IgD-negative memory B cell (primary cell): ENCODE measurements at regions not wholly inside any gene's neighbourhood (a gene's known extent, or its start where the extent isn't known, plus 50 kb on each side); places are given as distances from the start of the nearest gene placed in this dataset.

Experiments
- H3K27ac Mint-ChIP-seq, 3 donors: one replicate each; pipeline ENCODE4 v1.8.0; 2020 to 2022; ENCODE audit warnings: mild to moderate bottlenecking in 3 of 3, mixed read lengths in 3 of 3, moderate library complexity in 1 of 3
- H3K27me3 Mint-ChIP-seq: one replicate; pipeline ENCODE4 v1.8.0; 2021; ENCODE audit warnings: mixed read lengths
- H3K36me3 Mint-ChIP-seq: one replicate; pipeline ENCODE4 v1.8.0; 2020; ENCODE audit warnings: mild to moderate bottlenecking, mixed read lengths
- H3K4me1 Mint-ChIP-seq, 3 donors: one replicate each; pipeline ENCODE4 v1.8.0; 2020 to 2022; ENCODE audit warnings: mixed read lengths in 3 of 3, mild to moderate bottlenecking in 1 of 3
- H3K4me3 Mint-ChIP-seq, 4 donors: one replicate each; pipeline ENCODE4 v1.8.0; 2020 to 2022; ENCODE audit warnings: mild to moderate bottlenecking in 4 of 4, mixed read lengths in 4 of 4, moderate library complexity in 3 of 4
- H3K9me3 Mint-ChIP-seq, 3 donors: one replicate each; pipeline ENCODE4 v1.8.0; 2020 to 2021; ENCODE audit warnings: mixed read lengths in 3 of 3, mild to moderate bottlenecking in 1 of 3

DNA sequence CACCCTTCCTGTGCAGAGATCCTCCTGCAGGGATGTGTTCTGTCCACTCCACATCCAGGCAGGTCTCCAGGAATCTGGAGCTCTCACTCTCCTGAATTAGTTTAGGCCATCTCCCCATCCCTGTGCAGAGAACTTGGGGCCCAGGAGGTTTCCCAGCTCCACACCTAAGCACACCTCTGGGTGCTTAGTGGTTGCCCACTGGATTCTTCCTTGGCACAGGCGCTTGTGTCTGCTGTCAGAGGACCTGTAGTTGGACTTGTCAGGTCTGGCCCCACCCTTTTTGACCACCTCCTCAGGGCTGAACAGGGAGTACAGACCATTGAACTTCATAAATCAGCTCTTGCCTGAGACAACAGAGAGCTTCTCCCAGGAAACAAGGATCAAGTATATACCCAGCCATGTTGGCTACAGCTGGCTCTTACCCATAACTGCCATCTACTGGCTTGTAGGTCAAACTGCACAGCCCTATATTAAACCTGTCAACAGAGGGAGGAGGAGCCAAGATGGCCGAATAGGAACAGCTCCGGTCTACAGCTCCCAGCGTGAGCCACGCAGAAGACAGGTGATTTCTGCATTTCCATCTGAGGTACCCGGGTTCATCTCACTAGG is 275.5 kb downstream of the PPARGC1A start:
- H3K36me3 Mint-ChIP-seq: no peaks in the 10 kb centered on the region
- H3K4me3 Mint-ChIP-seq: no peak overlapping the region
- no peak overlapping the region for H3K27ac Mint-ChIP-seq
- H3K9me3 Mint-ChIP-seq: peaks cover 0 to 8% (median 0%) of the 10 kb centered on the region in 3 donors
- H3K27me3 Mint-ChIP-seq: no peaks in the 10 kb centered on the region
- no peaks in the 10 kb centered on the region for H3K4me1 Mint-ChIP-seq

DNA sequence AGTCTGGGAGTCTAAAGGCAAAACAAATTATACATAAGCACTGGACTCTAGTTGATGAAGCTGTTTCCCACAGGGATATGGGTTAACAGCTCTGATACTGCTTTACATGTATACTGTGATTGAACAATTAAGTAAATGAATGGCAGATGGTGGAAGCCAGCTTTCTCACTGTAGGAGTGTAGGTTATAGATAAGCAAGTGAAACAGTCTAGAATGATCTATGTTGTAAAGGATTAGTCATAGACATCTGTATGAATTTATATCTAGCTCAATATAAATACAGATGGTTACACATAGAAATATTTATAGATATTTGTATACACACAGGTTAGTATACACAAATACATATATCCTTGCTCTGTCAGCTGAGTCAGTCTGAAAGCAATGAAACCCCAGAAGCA is 276.1 kb downstream of the PPARGC1A start:
- Mint-ChIP-seq H3K9me3 (peaks cover 0 to 8% (median 0%) of the 10 kb centered on the region in 3 donors), H3K4me1 (no peaks in the 10 kb centered on the region), H3K36me3 (no peaks in the 10 kb centered on the region), H3K27ac (no peak overlapping the region), H3K4me3 (no peak overlapping the region), H3K27me3 (no peaks in the 10 kb centered on the region)

DNA sequence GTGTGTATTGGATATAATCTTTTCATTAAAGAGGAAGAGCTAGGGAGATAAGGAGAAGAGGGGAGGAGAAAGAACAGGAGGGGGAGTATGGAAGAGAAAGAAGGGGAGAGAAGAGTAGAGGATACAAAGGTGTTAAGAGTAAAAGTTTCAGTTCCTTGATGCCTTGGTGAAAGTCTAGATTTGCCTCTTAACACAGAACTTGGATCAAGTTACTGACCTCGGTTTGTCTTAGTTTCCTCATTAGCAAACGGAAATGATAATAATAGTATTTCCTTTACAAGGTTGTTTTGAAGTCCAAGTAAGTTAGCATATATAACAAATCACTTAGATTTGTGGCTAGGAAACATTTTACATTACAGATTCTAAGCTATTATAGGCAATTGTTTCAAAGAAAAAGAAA is 287.1 kb downstream of the PPARGC1A start:
- H3K27ac Mint-ChIP-seq: no peak overlapping the region
- no peaks in the 10 kb centered on the region for H3K4me1 Mint-ChIP-seq
- peaks cover 0 to 4% (median 3%) of the 10 kb centered on the region in 3 donors for H3K9me3 Mint-ChIP-seq
- H3K27me3 Mint-ChIP-seq: no peaks in the 10 kb centered on the region
- no peaks in the 10 kb centered on the region for H3K36me3 Mint-ChIP-seq
- no peak overlapping the region for H3K4me3 Mint-ChIP-seq

DNA sequence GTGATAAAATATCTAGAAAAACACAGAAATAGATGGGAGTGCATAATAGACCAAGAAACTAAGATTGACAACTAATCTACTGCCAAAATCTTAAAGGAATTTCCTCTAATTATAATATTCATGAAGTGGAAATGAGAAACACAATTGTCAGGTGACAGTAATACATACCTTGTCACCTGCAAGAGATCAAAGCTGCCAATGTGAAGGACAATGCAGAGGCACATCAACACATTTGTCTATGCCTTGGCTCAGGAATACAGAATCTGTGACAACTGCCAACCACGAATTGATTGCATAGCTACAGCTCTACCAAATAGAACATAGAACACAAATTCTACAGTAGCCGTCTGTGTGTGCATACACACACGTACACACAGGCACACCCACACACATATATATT is 295.7 kb downstream of the PPARGC1A start:
- no peaks in the 10 kb centered on the region for H3K27me3 Mint-ChIP-seq
- H3K4me3 Mint-ChIP-seq: no peak overlapping the region
- peaks cover 0 to 21% (median 0%) of the 10 kb centered on the region in 3 donors for H3K9me3 Mint-ChIP-seq
- no peak overlapping the region for H3K27ac Mint-ChIP-seq
- no peaks in the 10 kb centered on the region for H3K36me3 Mint-ChIP-seq
- H3K4me1 Mint-ChIP-seq: no peaks in the 10 kb centered on the region

DNA sequence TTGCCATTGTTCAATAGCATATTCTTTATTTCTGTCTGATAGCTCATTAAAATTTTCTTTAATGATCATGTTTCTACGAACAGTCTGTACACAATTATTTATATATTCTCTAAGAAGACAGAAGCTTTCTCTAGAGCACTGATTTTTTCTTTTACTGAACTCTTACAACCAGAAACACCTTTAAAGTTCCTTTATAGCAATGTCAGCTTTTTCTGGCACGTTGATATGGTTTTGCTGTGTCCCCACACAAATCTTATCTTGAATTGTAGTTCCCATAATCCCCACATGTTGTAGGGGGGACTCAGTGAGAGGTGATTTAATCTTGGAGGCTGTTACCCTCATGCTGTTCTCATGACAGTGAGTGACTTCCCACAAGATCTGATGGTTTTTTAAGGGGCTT is 299.4 kb downstream of the PPARGC1A start:
- no peaks in the 10 kb centered on the region for H3K36me3 Mint-ChIP-seq
- no peak overlapping the region for H3K4me3 Mint-ChIP-seq
- peaks cover 0 to 36% (median 0%) of the 10 kb centered on the region in 3 donors for H3K9me3 Mint-ChIP-seq
- no peaks in the 10 kb centered on the region for H3K27me3 Mint-ChIP-seq
- H3K4me1 Mint-ChIP-seq: no peaks in the 10 kb centered on the region
- H3K27ac Mint-ChIP-seq: no peak overlapping the region

DNA sequence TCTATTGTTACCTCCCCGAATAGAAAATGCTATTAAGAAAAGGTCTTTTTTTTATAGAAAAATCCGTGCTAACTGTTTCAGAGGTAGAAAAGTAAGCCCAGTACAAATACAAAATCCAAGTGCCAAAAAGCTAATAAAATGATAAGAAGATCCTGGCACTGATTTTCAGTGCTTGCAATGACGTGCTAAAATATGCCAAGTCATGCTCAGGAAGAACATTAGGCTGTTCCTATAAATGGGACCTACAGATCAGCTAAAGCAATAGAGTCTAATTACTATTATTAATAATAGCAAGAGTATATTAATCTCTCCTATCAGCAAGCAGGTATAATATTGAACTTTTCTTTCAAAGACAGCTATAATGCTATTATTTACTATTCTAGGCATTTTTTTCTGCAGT is 305.8 kb downstream of the PPARGC1A start:
- no peaks in the 10 kb centered on the region for H3K36me3 Mint-ChIP-seq
- no peaks in the 10 kb centered on the region for H3K27me3 Mint-ChIP-seq
- H3K4me1 Mint-ChIP-seq: no peaks in the 10 kb centered on the region
- H3K4me3 Mint-ChIP-seq: no peak overlapping the region
- peaks cover 0 to 31% (median 6%) of the 10 kb centered on the region in 3 donors for H3K9me3 Mint-ChIP-seq
- no peak overlapping the region for H3K27ac Mint-ChIP-seq

DNA sequence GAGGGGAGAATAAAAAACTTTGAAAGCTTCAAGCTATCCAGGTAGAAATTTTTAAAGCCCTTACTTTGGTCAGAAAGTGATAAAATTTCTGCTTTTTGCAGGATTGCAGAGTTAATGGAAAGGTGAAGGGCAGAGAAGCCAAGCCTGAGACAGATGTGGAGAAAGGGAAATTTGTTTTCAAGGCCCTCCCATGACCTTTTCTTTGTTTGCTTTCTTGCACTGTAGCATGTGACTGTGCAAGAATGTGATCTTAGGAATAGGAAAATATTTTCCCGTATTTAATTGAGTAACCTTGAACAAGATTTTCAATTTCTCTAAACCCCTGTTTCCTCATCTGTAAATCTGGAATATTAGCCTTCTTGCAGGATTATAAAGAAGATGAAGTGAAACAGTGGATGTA is 307.2 kb downstream of the PPARGC1A start:
- Mint-ChIP-seq H3K4me3 (no peak overlapping the region), H3K4me1 (no peaks in the 10 kb centered on the region), H3K27me3 (no peaks in the 10 kb centered on the region), H3K36me3 (no peaks in the 10 kb centered on the region), H3K9me3 (peaks cover 0 to 28% (median 6%) of the 10 kb centered on the region in 3 donors), H3K27ac (no peak overlapping the region)

DNA sequence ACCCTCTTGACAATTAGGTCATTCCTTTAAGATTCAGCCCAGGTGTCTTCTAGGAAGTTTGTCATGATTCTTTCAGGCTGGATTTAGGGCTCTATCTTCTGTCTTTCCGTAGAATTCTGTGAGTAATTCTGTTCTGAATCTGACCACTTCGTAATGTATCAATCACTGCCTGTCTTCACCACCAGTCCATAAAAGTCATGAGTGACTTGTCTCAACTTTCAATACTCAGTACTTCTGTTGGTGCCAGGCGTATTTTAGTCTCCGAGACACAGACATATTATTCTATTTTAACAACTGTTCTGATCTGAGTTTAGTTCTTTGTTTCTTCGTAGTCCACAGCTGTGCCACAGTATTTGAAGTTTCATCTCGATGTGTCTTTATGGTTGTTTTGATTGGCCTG is 310.7 kb downstream of the PPARGC1A start:
- Mint-ChIP-seq H3K9me3 (peaks cover 0 to 22% (median 6%) of the 10 kb centered on the region in 3 donors), H3K27me3 (no peaks in the 10 kb centered on the region), H3K27ac (no peak overlapping the region), H3K36me3 (no peaks in the 10 kb centered on the region), H3K4me3 (no peak overlapping the region), H3K4me1 (no peaks in the 10 kb centered on the region)

DNA sequence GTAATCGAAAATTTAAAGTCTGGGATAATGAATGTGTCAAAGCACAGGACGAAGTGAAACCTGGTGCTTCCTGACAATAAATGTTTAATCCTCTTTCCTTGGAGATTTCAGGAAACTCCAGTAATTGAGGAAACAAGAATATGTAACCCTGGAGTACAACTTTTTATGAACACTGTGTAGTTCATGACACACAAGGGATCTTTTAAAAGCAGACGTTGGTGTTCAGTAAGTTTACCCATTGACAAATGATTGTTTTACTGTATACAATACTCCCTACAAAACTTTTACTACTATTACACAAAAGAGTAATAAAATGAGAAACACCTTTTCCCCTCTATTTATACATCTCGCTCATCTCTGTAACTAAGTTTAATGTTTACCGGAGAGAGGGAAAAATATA is 312.4 kb downstream of the PPARGC1A start:
- Mint-ChIP-seq H3K27ac (no peak overlapping the region), H3K27me3 (no peaks in the 10 kb centered on the region), H3K4me1 (no peaks in the 10 kb centered on the region), H3K9me3 (peaks cover 0 to 22% (median 3%) of the 10 kb centered on the region in 3 donors), H3K36me3 (no peaks in the 10 kb centered on the region), H3K4me3 (no peak overlapping the region)

DNA sequence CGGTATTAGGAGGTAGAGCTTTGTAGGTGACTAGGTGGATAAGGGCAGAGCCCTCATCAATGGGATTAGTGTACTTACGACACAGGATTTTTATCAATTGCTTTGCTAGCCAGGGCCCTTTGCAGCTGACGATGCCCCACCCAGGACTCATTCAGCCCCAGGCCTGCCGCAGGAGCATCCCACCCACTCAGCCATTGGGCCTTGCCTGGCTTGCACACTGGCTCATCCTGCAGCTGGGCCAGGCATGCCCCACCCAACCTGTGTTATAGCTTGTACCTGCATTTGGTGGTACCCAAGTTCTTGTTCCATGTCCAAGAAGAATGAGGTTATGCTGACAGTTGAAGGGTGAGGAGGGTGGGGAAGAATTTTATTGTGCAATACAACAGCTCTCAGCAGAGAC is 317.5 kb downstream of the PPARGC1A start:
- no peak overlapping the region for H3K4me3 Mint-ChIP-seq
- no peak overlapping the region for H3K27ac Mint-ChIP-seq
- H3K27me3 Mint-ChIP-seq: no peaks in the 10 kb centered on the region
- H3K36me3 Mint-ChIP-seq: no peaks in the 10 kb centered on the region
- H3K9me3 Mint-ChIP-seq: peaks cover 0 to 20% (median 2%) of the 10 kb centered on the region in 3 donors
- no peaks in the 10 kb centered on the region for H3K4me1 Mint-ChIP-seq

DNA sequence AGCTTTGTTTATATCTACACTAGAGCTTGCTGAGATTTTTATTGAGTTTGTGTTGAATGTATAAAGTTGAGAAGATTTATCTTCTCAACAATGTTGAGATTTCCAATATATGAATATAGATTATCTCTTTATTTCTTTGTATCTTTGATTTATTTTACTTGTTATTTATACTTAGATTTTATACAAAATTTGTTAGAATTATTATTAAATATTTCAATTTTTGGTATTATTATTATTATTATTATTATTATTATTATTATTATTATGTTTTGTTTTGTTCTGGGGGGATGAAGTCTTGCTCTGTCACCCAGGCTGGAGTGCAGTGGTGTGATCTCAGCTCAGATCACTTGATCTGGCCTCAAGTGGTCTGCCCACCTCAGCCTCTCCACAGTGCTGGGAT is 322.5 kb downstream of the PPARGC1A start:
- no peaks in the 10 kb centered on the region for H3K36me3 Mint-ChIP-seq
- no peak overlapping the region for H3K4me3 Mint-ChIP-seq
- no peaks in the 10 kb centered on the region for H3K27me3 Mint-ChIP-seq
- no peaks in the 10 kb centered on the region for H3K4me1 Mint-ChIP-seq
- peaks cover 2 to 15% (median 5%) of the 10 kb centered on the region in 3 donors for H3K9me3 Mint-ChIP-seq
- H3K27ac Mint-ChIP-seq: no peak overlapping the region

DNA sequence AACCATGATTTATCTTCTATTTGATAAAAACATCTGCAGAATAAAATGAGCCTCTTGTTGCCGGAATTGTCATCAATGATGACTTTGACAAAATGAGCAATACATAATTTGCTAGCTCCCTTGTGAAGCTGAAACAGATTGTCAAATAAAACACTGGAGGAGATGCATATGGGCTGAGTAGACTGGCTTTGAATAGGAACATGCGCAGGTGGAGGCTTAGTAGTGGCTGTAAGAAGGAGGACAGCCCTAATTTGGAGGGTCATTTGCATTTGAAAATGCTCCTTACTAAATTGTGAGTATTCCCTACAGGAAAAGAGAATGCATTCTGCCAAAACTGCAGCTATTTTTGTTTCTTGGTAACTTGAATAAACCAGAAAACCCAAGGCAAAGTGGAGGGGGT is 329.1 kb downstream of the PPARGC1A start:
- Mint-ChIP-seq H3K4me1 (no peaks in the 10 kb centered on the region), H3K4me3 (no peak overlapping the region), H3K9me3 (peaks cover 4 to 22% (median 13%) of the 10 kb centered on the region in 3 donors), H3K27ac (no peak overlapping the region), H3K27me3 (no peaks in the 10 kb centered on the region), H3K36me3 (no peaks in the 10 kb centered on the region)

DNA sequence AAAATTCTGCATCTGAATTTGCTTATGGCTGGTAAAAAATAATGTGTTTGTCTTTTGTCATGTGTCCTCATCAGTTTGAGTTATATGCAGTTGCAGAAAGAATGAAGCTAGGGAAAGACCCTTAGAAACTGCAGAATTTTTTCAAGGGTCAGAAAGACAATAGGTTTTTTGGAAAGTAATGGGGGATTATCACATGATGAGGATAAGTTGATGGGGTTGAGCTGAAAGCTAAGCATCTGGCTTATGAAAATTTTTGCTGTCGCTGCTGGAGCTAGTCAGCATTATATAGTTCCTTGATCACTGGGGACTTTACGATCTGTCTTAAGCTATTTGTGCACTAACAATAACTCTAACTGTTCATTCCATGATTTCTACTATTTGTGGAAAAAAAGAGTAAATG is 331.7 kb downstream of the PPARGC1A start:
- H3K27me3 Mint-ChIP-seq: no peaks in the 10 kb centered on the region
- H3K4me3 Mint-ChIP-seq: no peak overlapping the region
- no peaks in the 10 kb centered on the region for H3K4me1 Mint-ChIP-seq
- no peaks in the 10 kb centered on the region for H3K36me3 Mint-ChIP-seq
- H3K9me3 Mint-ChIP-seq: peaks cover 5 to 26% (median 9%) of the 10 kb centered on the region in 3 donors
- no peak overlapping the region for H3K27ac Mint-ChIP-seq

DNA sequence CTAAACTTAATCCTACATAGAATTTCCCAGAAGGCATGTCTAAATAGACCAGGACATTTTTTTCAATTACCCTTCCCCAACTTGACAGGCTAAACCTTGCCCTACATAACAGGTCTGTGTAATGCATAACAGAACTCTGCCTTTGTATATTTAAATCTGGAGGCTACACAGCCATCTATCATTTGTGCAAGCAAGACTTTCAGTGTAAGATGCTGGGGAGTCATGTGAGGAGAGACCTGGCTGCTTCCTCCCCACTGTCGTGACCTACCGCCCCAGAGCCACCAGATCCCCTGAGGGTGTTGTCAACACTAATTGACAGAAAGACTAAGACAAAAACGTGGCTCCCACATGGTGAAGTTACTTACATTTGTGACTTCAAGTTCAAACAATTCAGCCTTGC is 342.2 kb downstream of the PPARGC1A start:
- no peaks in the 10 kb centered on the region for H3K4me1 Mint-ChIP-seq
- H3K27ac Mint-ChIP-seq: no peak overlapping the region
- H3K9me3 Mint-ChIP-seq: peaks cover 0 to 17% (median 4%) of the 10 kb centered on the region in 3 donors
- no peaks in the 10 kb centered on the region for H3K36me3 Mint-ChIP-seq
- no peak overlapping the region for H3K4me3 Mint-ChIP-seq
- H3K27me3 Mint-ChIP-seq: no peaks in the 10 kb centered on the region

DNA sequence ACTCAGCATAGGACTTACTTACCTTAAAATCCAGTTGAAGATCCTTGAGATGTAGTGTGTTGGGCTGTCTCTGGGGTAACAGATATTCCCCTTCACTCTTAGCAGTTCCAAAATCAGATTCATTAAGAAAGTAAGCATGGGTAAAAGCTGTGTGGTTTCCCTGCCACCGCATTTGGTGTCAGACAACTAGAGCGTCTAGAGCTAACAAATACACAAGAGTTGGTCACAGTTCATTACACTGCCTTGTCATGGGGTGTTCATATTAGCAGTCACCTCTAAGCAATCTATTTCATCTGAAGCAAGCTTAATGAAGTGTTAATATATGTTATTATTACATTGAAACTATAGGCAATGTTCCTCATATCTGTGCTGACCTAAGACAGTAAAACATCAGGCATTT is 342.8 kb downstream of the PPARGC1A start:
- H3K9me3 Mint-ChIP-seq: peaks cover 0 to 17% (median 4%) of the 10 kb centered on the region in 3 donors
- no peaks in the 10 kb centered on the region for H3K36me3 Mint-ChIP-seq

DNA sequence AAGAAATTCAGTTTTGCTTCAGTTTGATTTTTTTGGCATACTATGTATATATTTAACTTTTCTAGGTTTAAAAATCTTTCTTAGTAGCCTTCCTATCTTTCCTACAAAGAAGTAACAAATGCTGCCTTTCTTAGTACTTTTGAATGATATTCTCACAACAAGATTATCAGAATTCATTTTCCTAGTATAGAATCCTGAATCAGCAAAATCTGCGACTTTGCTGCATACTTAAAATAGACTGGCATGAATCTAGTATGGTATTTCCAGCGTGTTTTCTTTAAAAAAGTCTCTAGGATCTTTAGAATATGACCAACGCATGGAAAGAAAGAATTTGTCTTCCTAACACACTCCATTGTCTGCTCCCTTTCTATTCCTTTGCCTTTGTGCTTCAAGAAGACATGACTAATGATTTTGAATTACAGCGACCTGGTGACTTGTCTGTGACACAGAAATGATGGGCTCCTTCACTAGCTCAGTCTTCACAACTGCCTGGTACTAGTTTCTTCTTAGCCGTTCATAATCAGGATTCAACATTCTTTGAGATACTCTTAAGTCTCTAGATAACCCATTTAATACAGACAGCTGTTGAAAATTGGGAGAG is 349.8 kb downstream of the PPARGC1A start:
- peaks cover 4 to 38% (median 6%) of the 10 kb centered on the region in 3 donors for H3K9me3 Mint-ChIP-seq
- H3K27me3 Mint-ChIP-seq: no peaks in the 10 kb centered on the region
- no peaks in the 10 kb centered on the region for H3K36me3 Mint-ChIP-seq
- H3K27ac Mint-ChIP-seq: no peak overlapping the region
- no peak overlapping the region for H3K4me3 Mint-ChIP-seq
- H3K4me1 Mint-ChIP-seq: no peaks in the 10 kb centered on the region

More for the DNA sequence above, 342.8 kb downstream of the PPARGC1A start:
- Mint-ChIP-seq H3K27me3 (no peaks in the 10 kb centered on the region), H3K4me3 (no peak overlapping the region), H3K4me1 (no peaks in the 10 kb centered on the region), H3K27ac (no peak overlapping the region)
